ENCODE measurements at regions not wholly inside any gene's neighbourhood (a gene's known extent, or its start where the extent isn't known, plus 50 kb on each side); places are given as distances from the start of the nearest gene placed in this dataset.
"Not testable (repeated sequence)": the region's sequence is repeated elsewhere in the genome, so short reads cannot be mapped to it uniquely, and the experiment has no call there.

DNA sequence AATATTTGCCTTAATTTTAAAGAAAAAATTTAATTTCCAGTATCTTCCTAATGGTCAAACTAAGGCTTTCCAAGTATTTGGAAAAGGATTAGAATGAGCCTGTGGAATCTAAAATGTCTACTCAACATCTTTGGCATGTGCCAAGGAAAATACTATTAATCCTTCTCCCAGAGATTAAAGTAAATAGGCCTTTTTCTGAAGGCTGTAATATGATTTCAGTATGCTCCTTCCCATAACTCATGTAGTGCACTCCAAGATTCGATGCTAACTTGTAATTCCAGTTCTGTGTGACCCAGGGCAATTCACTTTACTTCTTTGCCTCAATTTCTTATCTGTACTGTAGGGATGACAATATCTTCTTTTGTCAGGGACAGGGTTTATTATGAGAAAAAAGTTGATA lies 196.9 kb downstream of the ZIC5 start:
- Mint-ChIP-seq H3K4me1 (ENCODE audit: low read depth) (no peaks in the 10 kb centered on the region), H3K36me3 (ENCODE audit: insufficient read depth) (peaks cover 27% of the 10 kb centered on the region), H3K9me3 (no peaks in the 10 kb centered on the region), H3K4me3 (no peak overlapping the region), H3K27me3 (ENCODE audit: low read depth) (no peaks in the 10 kb centered on the region)
- DNase-seq (no peak), ATAC-seq (no peak)

DNA sequence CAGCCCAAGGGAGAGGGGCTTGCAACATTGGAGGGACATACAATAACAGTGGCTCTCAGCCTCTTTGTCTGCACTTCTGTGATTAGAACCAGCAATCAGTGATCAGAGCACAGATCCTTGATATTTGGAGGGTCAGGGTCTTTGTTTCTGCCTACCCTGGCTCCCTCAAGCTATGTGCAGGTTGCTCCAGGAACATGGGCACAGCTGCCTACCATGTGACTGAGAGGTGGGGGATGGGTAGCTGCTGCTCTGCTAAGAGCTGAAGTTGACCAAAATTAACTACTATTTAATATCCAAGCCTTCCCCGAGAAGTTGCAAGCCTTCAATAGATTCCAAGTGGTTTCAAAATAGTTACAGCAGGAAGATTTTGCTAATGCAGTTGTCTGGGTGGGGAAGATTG lies 202.6 kb downstream of the ZIC5 start:
- DNase-seq (no peak), ATAC-seq (no peak)
- H3K27me3 Mint-ChIP-seq (ENCODE audit: low read depth), result no peaks in the 10 kb centered on the region
- H3K4me3 Mint-ChIP-seq, result no peak overlapping the region
- peaks cover 34% of the 10 kb centered on the region for H3K36me3 Mint-ChIP-seq (ENCODE audit: insufficient read depth)
- no peaks in the 10 kb centered on the region for H3K4me1 Mint-ChIP-seq (ENCODE audit: low read depth)
- H3K9me3 Mint-ChIP-seq, result peaks cover 23% of the 10 kb centered on the region

DNA sequence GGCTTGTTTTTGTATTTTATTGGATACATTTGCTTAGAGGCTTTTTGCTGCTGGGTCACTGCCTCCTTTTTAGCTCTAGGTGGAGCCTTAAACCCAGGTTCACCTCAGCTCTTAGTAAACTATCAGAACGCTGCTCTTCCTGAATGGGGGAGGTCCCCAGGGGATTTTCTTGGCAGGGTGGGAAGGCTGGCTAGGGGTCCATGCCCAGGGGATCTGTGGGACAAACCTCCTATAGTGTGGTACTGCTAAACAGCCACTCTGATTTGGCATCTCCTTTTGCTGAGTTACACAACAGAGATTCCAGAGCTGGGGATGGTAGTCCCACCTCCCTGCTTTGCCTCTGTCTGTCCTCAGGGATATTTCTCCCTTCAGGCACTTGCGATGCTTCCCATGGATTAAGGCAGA lies 204.9 kb downstream of the ZIC5 start:
- DNase-seq (no peak), ATAC-seq (no peak)
- Mint-ChIP-seq H3K4me3 (no peak overlapping the region), H3K27me3 (ENCODE audit: low read depth) (no peaks in the 10 kb centered on the region), H3K9me3 (peaks cover 41% of the 10 kb centered on the region), H3K4me1 (ENCODE audit: low read depth) (no peaks in the 10 kb centered on the region), H3K36me3 (ENCODE audit: insufficient read depth) (peaks cover 32% of the 10 kb centered on the region)

DNA sequence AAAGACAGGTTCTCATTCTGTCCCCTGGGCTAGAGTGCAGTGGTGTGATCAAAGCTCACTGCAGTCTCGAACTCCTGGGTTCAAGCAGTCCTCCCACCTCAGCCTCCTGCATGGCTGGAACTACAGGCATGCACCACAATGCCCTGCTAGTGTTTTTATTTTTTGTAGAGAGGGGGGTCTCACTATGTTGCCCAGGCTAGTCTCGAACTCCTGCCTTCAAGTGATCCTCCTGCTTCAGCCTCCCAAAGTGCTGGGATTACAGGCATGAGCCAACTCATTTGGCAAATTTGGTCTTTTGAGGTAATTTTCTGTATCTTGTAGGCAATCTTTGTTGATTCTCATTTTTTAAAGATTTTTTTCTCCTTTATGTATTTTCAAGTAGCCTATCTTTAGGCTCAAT lies 205.7 kb downstream of the ZIC5 start:
- no peaks in the 10 kb centered on the region for H3K4me1 Mint-ChIP-seq (ENCODE audit: low read depth)
- ATAC-seq (no peak), DNase-seq (no peak)
- H3K36me3 Mint-ChIP-seq (ENCODE audit: insufficient read depth), result peaks cover 36% of the 10 kb centered on the region
- H3K9me3 Mint-ChIP-seq, result peaks cover 46% of the 10 kb centered on the region
- no peaks in the 10 kb centered on the region for H3K27me3 Mint-ChIP-seq (ENCODE audit: low read depth)
- H3K4me3 Mint-ChIP-seq, result no peak overlapping the region

DNA sequence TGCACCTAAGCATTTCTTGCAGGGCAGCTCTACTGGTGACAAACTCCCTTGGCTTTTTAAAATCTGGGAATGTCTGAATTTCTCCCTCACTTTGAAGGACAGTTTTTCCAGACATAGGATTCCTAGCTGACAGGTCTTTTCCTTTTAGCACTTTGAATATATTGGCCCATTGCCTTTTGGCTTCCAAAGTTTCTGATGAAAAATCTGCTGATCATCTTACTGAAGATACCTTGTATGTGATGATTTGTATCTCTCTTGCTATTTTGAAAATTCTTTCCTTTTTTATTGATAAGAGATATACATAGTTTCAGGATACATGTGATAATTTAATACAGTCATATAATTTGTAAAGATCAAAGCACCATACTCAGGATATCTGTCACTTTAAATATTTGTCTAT lies 211.1 kb downstream of the ZIC5 start:
- Mint-ChIP-seq H3K36me3 (ENCODE audit: insufficient read depth) (peaks cover 22% of the 10 kb centered on the region), H3K4me3 (no peak overlapping the region), H3K4me1 (ENCODE audit: low read depth) (peaks cover 3% of the 10 kb centered on the region), H3K9me3 (peaks cover 45% of the 10 kb centered on the region), H3K27me3 (ENCODE audit: low read depth) (no peaks in the 10 kb centered on the region)
- no peak for ATAC-seq
- DNase-seq, result no peak

DNA sequence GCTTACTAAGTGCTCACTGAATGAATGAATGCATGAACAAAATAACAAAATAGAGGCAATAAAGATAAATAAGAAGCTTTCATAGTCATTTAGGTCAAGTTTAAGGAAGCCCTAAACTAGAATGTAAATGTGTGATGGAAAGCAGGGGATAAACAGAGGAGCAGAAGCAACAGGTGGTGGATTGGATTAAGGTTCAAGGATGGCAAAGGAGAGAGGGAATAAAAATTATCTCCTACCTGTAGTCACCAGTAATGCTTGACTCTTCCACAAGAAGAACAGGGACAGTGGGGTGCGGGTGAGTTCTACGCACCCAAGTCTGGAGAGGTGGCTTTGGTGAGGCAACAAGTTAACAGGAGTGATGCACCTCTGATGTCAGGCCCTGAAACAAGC lies 212.4 kb downstream of the ZIC5 start:
- no peak for DNase-seq
- Mint-ChIP-seq H3K9me3 (peaks cover 36% of the 10 kb centered on the region), H3K27me3 (ENCODE audit: low read depth) (no peaks in the 10 kb centered on the region), H3K36me3 (ENCODE audit: insufficient read depth) (peaks cover 17% of the 10 kb centered on the region), H3K4me1 (ENCODE audit: low read depth) (peaks cover 5% of the 10 kb centered on the region), H3K4me3 (no peak overlapping the region)
- no peak for ATAC-seq

DNA sequence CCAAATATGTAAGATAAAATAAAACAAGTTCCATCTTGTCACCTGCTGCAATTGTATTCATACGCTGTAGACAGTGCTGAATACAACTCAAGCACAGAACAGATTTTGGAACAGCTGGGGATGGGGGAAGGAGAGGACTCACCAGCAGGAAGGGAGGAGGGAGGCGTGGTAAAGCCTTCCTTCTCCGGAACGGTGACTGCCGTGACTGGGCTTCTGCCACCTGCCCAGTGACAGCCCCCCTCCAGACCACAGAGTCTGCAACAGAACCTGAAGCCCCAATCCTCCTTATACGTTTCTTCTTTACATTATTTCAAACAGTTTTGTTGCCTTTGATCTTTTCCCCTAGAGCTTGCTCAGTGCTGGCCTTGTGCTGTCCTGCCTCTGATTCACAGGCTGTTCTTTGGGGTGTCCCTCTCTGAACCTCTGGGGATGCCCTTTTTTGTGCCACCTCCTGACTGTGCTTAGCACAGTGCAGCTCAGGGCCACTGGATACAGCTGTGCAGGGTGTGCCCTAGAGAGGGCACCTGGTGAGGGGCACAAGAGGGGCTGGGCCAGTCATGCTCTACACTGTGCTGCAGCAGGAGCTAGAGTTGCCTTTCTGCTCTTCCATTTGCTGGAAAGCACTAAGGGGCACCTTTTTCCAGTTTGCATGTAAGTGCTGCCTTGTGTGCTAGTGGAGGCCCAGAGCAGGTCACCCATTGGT lies 213.0 kb downstream of the ZIC5 start:
- DNase-seq (no peak), ATAC-seq (no peak)
- H3K36me3 Mint-ChIP-seq (ENCODE audit: insufficient read depth), result peaks cover 14% of the 10 kb centered on the region
- peaks cover 36% of the 10 kb centered on the region for H3K9me3 Mint-ChIP-seq
- H3K27me3 Mint-ChIP-seq (ENCODE audit: low read depth), result no peaks in the 10 kb centered on the region
- peaks cover 5% of the 10 kb centered on the region for H3K4me1 Mint-ChIP-seq (ENCODE audit: low read depth)
- H3K4me3 Mint-ChIP-seq, result no peak overlapping the region

- H3K4me3 Mint-ChIP-seq, result no peak overlapping the region
- no peak for DNase-seq
- ATAC-seq, result no peak
- H3K27me3 Mint-ChIP-seq (ENCODE audit: low read depth), result no peaks in the 10 kb centered on the region
- H3K9me3 Mint-ChIP-seq, result peaks cover 30% of the 10 kb centered on the region
- peaks cover 11% of the 10 kb centered on the region for H3K36me3 Mint-ChIP-seq (ENCODE audit: insufficient read depth)
- H3K4me1 Mint-ChIP-seq (ENCODE audit: low read depth), result peaks cover 5% of the 10 kb centered on the region
These were observed 213.7 kb downstream of the ZIC5 start for GRCh38 chr13:99757756-99758459.

- Mint-ChIP-seq H3K4me1 (ENCODE audit: low read depth) (peaks cover 5% of the 10 kb centered on the region), H3K9me3 (peaks cover 13% of the 10 kb centered on the region), H3K4me3 (no peak overlapping the region), H3K27me3 (ENCODE audit: low read depth) (no peaks in the 10 kb centered on the region), H3K36me3 (ENCODE audit: insufficient read depth) (peaks cover 3% of the 10 kb centered on the region)
- no peak for ATAC-seq
- no peak for DNase-seq
These were observed 215.3 kb downstream of the ZIC5 start for GRCh38 chr13:99756281-99756680.

GRCh38 chr13:99754750-99755149 lies 216.8 kb downstream of the ZIC5 start:
- H3K4me1 Mint-ChIP-seq (ENCODE audit: low read depth); H3K9me3 Mint-ChIP-seq; H3K36me3 Mint-ChIP-seq (ENCODE audit: insufficient read depth); ATAC-seq; DNase-seq; H3K27me3 Mint-ChIP-seq (ENCODE audit: low read depth); H3K4me3 Mint-ChIP-seq: not testable (repeated sequence)

DNA sequence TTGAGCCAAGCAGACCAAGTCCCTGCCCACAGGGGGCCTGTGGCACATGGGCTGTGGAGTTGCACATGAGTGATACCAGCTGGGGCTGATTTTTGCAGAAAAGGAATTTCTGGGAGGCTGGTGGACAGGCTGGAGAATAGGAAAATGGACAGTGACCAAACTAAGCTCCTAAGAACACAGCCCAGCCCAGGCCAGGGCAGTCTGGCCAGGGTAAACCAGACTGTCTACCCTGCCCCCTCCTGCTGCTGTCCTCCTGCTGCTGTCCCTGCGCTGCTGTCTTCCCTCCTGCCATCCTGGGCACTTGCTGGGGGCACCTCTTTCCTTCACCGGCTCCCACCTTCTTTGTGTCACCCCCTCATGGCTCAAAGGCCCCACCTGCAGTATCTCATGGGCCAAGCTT lies 219.2 kb downstream of the ZIC5 start:
- H3K4me3 Mint-ChIP-seq, result no peak overlapping the region
- H3K27me3 Mint-ChIP-seq (ENCODE audit: low read depth), result no peaks in the 10 kb centered on the region
- H3K36me3 Mint-ChIP-seq (ENCODE audit: insufficient read depth), result peaks cover 4% of the 10 kb centered on the region
- DNase-seq (no peak), ATAC-seq (no peak)
- peaks cover 2% of the 10 kb centered on the region for H3K4me1 Mint-ChIP-seq (ENCODE audit: low read depth)
- no peaks in the 10 kb centered on the region for H3K9me3 Mint-ChIP-seq

- no peak overlapping the region for H3K4me3 Mint-ChIP-seq
- no peak for ATAC-seq
These were observed 219.9 kb downstream of the ZIC5 start for GRCh38 chr13:99751517-99752199.

DNA sequence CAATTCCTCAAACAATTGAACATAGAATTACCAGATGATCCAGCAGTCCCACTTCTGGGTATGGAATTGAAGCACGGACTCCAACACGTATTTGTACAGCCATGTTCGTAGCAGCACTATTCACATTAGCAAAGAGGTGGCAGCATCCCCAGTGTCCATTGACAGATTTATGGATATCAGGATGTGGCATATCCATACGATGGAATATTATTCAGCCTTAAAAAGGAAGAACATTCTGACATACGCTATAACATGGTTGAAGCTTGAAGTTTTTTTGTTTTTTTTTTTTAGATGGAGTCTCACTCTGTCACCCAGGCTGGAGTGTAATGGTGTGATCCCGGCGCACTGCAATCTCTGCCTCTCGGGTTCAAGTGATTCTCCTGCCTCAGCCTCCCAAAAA lies 220.6 kb downstream of the ZIC5 start:
- no peaks in the 10 kb centered on the region for H3K9me3 Mint-ChIP-seq
- ATAC-seq (no peak), DNase-seq (no peak)
- no peaks in the 10 kb centered on the region for H3K27me3 Mint-ChIP-seq (ENCODE audit: low read depth)
- peaks cover 4% of the 10 kb centered on the region for H3K36me3 Mint-ChIP-seq (ENCODE audit: insufficient read depth)
- no peak overlapping the region for H3K4me3 Mint-ChIP-seq
- peaks cover 2% of the 10 kb centered on the region for H3K4me1 Mint-ChIP-seq (ENCODE audit: low read depth)

More at GRCh38 chr13:99751517-99752199, 219.9 kb downstream of the ZIC5 start:
- H3K27me3 Mint-ChIP-seq (ENCODE audit: low read depth), result no peaks in the 10 kb centered on the region
- DNase-seq, result no peak
- H3K36me3 Mint-ChIP-seq (ENCODE audit: insufficient read depth), result peaks cover 4% of the 10 kb centered on the region
- H3K4me1 Mint-ChIP-seq (ENCODE audit: low read depth), result peaks cover 2% of the 10 kb centered on the region
- no peaks in the 10 kb centered on the region for H3K9me3 Mint-ChIP-seq

DNA sequence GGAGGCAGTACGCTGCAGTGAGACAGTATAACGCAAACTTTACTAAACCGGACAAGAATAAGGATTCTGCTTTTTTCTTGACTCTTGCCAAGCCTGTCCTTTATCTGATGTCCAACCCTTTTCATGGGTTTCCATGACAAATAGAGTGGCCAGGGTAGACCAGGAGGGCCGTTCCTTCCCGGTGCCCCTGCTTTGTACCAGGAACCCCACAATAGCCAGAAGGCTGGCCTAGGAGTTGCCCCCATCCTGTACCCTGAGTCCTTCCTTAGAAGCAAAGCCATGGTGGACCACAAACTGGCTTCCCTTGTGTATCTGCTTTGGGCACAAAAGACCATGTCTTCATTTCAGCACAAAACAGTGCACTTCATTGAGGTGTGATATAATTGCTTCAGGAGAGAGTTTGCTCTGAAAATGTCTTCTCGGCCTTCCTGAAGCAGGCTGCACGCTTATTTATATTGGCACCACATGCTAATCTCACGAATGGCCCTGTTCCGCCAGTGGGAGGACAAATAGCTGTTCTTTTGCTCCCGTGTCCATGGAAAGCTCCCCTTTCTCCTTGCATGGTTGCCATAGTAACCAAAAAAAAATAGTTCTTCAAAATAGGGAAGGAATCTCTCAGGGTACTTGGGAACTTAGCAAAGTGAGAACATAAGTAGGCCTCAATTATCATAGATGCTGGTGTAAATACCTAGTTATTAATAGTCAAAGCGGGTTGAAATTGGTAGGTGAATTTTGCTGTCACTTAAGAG lies 222.1 kb downstream of the ZIC5 start:
- no peak for DNase-seq
- H3K4me3 Mint-ChIP-seq, result no peak overlapping the region
- H3K4me1 Mint-ChIP-seq (ENCODE audit: low read depth), result no peaks in the 10 kb centered on the region
- H3K36me3 Mint-ChIP-seq (ENCODE audit: insufficient read depth), result peaks cover 4% of the 10 kb centered on the region
- no peaks in the 10 kb centered on the region for H3K27me3 Mint-ChIP-seq (ENCODE audit: low read depth)
- H3K9me3 Mint-ChIP-seq, result no peaks in the 10 kb centered on the region
- ATAC-seq, result no peak
